Prostate gland (tissue), 2 donors: ENCODE measurements at regions not wholly inside any gene's neighbourhood (a gene's known extent, or its start where the extent isn't known, plus 50 kb on each side); places are given as distances from the start of the nearest gene placed in this dataset.

Source experiments
- CTCF ChIP-seq, 4 experiments: fragments of 200-600 bp in 2 of 4; fragments of 450-650 bp in 2 of 4; sonication (generic) in 2 of 4; IDR thresholded peaks; 1 replicate in 3 of 4; 2 replicates in 1 of 4; pipeline ENCODE4 v1.5.1; 2016 to 2019; ENCODE audit warnings: antibody characterized with exemption in 4 of 4, mild to moderate bottlenecking in 2 of 4, moderate library complexity in 2 of 4
- POLR2A ChIP-seq: fragments of 450-650 bp; IDR thresholded peaks from one replicate; pipeline ENCODE4 v1.6.1; 2016; ENCODE audit warnings: antibody characterized with exemption, mild to moderate bottlenecking

DNA sequence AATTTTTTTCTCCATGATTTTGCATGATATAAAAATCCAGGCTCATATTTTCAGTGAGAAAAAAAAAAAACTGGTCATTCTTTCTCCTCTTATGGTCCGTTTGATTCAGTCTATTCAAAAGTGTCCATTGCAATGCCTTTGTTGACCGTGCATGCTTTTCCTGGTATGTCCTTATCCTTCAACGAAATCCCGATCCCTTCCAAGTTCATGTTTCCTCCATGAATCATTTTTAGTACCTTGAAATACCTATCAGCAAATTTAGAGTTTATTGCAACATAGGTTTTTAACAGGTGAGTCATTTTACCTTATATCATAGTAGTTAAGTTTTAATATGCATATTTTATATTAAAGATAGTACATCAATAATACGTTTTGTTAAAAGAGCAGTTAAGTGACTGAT lies 773.8 kb upstream of the CHD1 start:
- no peak for TF ChIP-seq CTCF (IDR thresholded peaks at IDR 0.05)
- TF ChIP-seq POLR2A, result no peak
